Calu3 (cell line): ENCODE measurements at regions not wholly inside any gene's neighbourhood (a gene's known extent, or its start where the extent isn't known, plus 50 kb on each side); places are given as distances from the start of the nearest gene placed in this dataset.

Experiments used
- BruUV-seq: library from RNA; stranded (reverse); fragments of 400-500 nt; replicated peaks from 2 replicates; lab custom pipeline; 2021; lab: Mats Ljungman, UMichigan
- CTCF ChIA-PET: fragments of 300-600 bp; sonication (Branson Sonifier 250); formaldehyde crosslinking; loops from one replicate; lab custom pipeline; 2022; ENCODE audit warnings: antibody characterized with exemption; lab: Charles Lee
- DNase-seq: peaks from one replicate; pipeline ENCODE4 v3.0.0; 2022
- H3K27ac Mint-ChIP-seq: one replicate; pipeline ENCODE4 v1.8.0; 2022; ENCODE audit warnings: mixed read lengths; ENCODE audit not compliant: unreplicated experiment
- H3K27me3 Mint-ChIP-seq: one replicate; pipeline ENCODE4 v1.8.0; 2022; ENCODE audit warnings: mixed read lengths; ENCODE audit not compliant: unreplicated experiment
- H3K36me3 Mint-ChIP-seq: one replicate; pipeline ENCODE4 v1.8.0; 2022; ENCODE audit warnings: mild to moderate bottlenecking, moderate library complexity, mixed read lengths; ENCODE audit not compliant: insufficient read depth, unreplicated experiment
- H3K4me1 Mint-ChIP-seq: one replicate; pipeline ENCODE4 v1.8.0; 2022; ENCODE audit warnings: mild to moderate bottlenecking, low read depth, mixed read lengths; ENCODE audit not compliant: unreplicated experiment
- H3K4me3 Mint-ChIP-seq: one replicate; pipeline ENCODE4 v1.8.0; 2022; ENCODE audit warnings: mild to moderate bottlenecking, low read depth, moderate library complexity, mixed read lengths; ENCODE audit not compliant: unreplicated experiment
- H3K9me3 Mint-ChIP-seq: one replicate; pipeline ENCODE4 v1.8.0; 2022; ENCODE audit warnings: low read depth, mixed read lengths; ENCODE audit not compliant: unreplicated experiment
- intact Hi-C: fragments of 100-400 bp; cut with micrococcal nuclease; formaldehyde crosslinking; loops from one replicate; pipeline ENCODE4 v1.10.0; 2022; ENCODE audit not compliant: unreplicated experiment
- TF ChIP-seq, protein P1 (sequence below): fragments of 200-600 bp; IDR thresholded peaks from one replicate; pipeline ENCODE4 v1.8.0; 2022; ENCODE audit warnings: antibody characterized with exemption; ENCODE audit not compliant: unreplicated experiment

- BruUV-seq: no TSS peak
- DNase-seq: no peak
- Mint-ChIP-seq H3K36me3 (no peaks in the 10 kb centered on the region), H3K27ac (no peak overlapping the region), H3K4me1 (peaks cover 8% of the 10 kb centered on the region), H3K4me3 (no peak overlapping the region), H3K27me3 (no peaks in the 10 kb centered on the region), H3K9me3 (no peaks in the 10 kb centered on the region)
- CTCF ChIA-PET: no interaction called here
- TF ChIP-seq, protein P1, sequence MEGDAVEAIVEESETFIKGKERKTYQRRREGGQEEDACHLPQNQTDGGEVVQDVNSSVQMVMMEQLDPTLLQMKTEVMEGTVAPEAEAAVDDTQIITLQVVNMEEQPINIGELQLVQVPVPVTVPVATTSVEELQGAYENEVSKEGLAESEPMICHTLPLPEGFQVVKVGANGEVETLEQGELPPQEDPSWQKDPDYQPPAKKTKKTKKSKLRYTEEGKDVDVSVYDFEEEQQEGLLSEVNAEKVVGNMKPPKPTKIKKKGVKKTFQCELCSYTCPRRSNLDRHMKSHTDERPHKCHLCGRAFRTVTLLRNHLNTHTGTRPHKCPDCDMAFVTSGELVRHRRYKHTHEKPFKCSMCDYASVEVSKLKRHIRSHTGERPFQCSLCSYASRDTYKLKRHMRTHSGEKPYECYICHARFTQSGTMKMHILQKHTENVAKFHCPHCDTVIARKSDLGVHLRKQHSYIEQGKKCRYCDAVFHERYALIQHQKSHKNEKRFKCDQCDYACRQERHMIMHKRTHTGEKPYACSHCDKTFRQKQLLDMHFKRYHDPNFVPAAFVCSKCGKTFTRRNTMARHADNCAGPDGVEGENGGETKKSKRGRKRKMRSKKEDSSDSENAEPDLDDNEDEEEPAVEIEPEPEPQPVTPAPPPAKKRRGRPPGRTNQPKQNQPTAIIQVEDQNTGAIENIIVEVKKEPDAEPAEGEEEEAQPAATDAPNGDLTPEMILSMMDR: no peak
- intact Hi-C loops: loop anchor here (5.0 kb wide), 1 partner anchor 311 kb away; no protein-coding TSS in a partner anchor
Observed at GRCh38 chr1:172738389-172738788, 79.5 kb downstream of the FASLG start.

DNA sequence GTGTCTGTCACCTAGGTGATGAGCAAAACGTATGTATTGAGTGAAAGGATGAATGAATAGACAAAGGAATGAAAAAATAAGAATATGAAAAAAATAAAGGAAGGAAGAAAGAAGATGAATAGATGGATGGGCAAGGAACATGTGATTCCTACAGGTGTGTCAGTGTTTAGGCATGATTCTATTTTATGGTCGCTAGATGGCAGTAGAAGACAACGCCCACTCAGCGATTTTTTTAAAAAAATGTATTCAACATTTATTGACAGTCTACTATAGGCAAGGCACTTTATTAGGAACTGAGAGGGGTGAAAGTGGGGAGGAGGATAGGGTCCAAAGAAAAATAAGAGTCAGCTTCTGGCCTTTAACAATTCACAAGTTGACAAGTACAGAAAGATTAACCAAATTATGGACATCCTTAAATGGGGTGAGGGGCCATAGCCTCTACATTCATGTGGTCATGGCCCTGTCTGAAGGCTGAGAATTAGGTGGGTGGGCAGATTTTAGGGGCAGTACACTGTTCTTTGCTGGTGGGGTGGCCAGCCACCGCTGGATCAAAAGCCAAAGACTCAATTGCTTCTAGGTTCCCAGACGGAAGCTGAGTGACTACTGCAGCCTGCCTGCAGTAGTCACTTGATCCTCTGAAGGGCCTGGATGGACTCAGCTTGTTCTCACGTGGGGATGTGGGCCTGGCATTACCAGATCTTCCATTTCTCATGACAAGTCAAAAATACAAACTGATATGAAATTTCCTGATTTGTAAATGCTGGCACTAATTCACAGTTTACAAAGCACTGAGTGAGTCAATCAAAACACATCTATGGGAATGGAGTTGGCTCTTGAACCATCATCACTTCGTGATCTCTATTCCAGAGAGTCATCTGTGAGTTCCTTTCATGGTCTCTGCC, 83.9 kb downstream of the FASLG start:
- BruUV-seq: no TSS peak
- TF ChIP-seq, protein P1: peak; percentile 74
- CTCF ChIA-PET: interaction anchor here (0.6 to 0.8 kb wide), 2 partner anchors 459 to 460 kb away, joined by 3 to 4 read pairs; no protein-coding TSS in a partner anchor

DNA sequence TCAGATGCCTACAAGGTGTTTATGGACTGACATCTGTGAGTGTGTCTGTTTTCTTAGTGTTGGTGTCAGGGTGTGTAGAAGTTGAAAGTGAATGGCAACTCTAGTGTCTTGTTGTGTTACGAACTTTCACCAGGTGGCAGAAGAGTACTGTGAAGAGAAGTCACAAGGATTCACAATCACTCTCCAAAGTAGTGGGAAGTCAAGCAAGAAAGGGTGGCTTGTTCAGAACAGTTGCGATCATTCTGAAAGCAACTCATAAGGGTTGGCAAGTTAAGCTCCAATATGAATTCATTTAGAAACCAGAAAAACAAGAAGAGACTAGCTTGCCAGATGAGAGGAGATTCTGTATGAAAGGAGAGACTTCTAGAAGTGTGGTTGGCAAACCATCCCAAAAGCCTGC, 86.1 kb downstream of the FASLG start:
- no TSS peak for BruUV-seq
- peak; percentile 64 for DNase-seq
- H3K36me3 Mint-ChIP-seq: peaks cover 4% of the 10 kb centered on the region
- CTCF ChIA-PET: interaction anchor here (0.5 to 3.2 kb wide), 6 partner anchors 81 to 1079 kb away, joined by 3 to 27 read pairs (median 8); partner anchors contain the start of genes CENPL and DARS2
- no peaks in the 10 kb centered on the region for H3K9me3 Mint-ChIP-seq
- peak overlapping the region; percentile 17 for H3K4me3 Mint-ChIP-seq
- peaks cover 33% of the 10 kb centered on the region for H3K4me1 Mint-ChIP-seq
- intact Hi-C loops: loop anchor here (1.0 to 10.0 kb wide), 6 partner anchors 81 to 1079 kb away; partner anchors contain the start of genes CENPL, DARS2 and TNFSF18
- H3K27ac Mint-ChIP-seq: peak overlapping the region; percentile 80
- TF ChIP-seq, protein P1: peak; percentile 66
- no peaks in the 10 kb centered on the region for H3K27me3 Mint-ChIP-seq

More for the DNA sequence above, 83.9 kb downstream of the FASLG start:
- H3K4me3 Mint-ChIP-seq: no peak overlapping the region
- DNase-seq: peak; percentile 16
- peaks cover 32% of the 10 kb centered on the region for H3K4me1 Mint-ChIP-seq
- intact Hi-C loops: loop anchor here (10.0 kb wide), 1 partner anchor 312 kb away; the partner anchor contains the start of gene TNFSF18
- no peaks in the 10 kb centered on the region for H3K36me3 Mint-ChIP-seq
- H3K9me3 Mint-ChIP-seq: no peaks in the 10 kb centered on the region
- no peaks in the 10 kb centered on the region for H3K27me3 Mint-ChIP-seq
- H3K27ac Mint-ChIP-seq: no peak overlapping the region

DNA sequence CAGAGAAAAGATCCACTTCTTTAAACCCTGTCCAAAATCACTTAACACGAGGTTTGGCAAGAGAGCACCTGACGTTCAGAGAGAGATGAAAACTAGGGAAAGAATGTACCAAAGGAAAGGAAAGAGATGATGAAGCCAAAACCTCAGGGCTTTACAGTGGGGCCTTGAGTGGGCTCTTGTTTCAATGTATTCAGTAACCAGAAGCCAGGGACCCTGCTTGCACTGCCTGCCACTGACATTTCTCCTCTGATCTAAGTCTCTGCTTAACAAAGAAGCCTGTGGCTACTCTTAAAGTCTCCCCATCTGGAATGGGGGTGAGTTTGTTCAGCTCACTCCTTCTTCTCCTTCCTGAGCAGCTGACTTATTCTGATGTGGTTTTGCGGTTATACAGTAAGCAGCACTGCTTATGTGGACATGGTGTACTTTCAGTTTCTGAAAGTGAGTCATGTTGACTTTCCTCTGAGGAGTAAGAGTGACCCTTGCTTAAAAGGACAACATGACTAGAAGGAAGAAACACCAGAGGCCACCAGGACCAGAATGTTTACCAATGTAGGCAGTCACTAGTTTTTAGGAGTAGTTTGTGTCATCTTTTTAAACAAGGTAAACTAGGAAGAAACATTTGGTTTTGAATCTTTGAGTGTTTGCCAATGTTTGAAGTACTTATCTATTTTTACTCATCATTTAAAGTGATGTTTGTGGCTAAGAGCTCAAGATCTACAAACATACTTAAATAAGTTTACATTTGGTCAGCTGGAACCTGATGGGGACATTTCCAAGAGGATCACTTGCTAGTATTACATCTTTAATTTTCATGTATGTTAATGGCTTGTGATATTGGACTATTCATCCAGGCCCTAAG, 87.4 kb downstream of the FASLG start:
- peaks cover 33% of the 10 kb centered on the region for H3K4me1 Mint-ChIP-seq
- H3K36me3 Mint-ChIP-seq: peaks cover 4% of the 10 kb centered on the region
- peak overlapping the region; percentile 17 for H3K4me3 Mint-ChIP-seq
- H3K9me3 Mint-ChIP-seq: no peaks in the 10 kb centered on the region
- intact Hi-C loops: loop anchor here (10.0 kb wide), 1 partner anchor 308 kb away; the partner anchor contains the start of gene TNFSF18
- H3K27ac Mint-ChIP-seq: peak overlapping the region; percentile 80
- peak; percentile 67 for DNase-seq
- CTCF ChIA-PET: interaction anchor here (0.5 to 3.2 kb wide), 9 partner anchors 76 to 1472 kb away, joined by 3 to 27 read pairs (median 4); partner anchors contain the start of genes CENPL and DARS2
- TF ChIP-seq, protein P1: no peak
- BruUV-seq: no TSS peak
- no peaks in the 10 kb centered on the region for H3K27me3 Mint-ChIP-seq
